ENCODE measurements at regions not wholly inside any gene's neighbourhood (a gene's known extent, or its start where the extent isn't known, plus 50 kb on each side); places are given as distances from the start of the nearest gene placed in this dataset.

DNA sequence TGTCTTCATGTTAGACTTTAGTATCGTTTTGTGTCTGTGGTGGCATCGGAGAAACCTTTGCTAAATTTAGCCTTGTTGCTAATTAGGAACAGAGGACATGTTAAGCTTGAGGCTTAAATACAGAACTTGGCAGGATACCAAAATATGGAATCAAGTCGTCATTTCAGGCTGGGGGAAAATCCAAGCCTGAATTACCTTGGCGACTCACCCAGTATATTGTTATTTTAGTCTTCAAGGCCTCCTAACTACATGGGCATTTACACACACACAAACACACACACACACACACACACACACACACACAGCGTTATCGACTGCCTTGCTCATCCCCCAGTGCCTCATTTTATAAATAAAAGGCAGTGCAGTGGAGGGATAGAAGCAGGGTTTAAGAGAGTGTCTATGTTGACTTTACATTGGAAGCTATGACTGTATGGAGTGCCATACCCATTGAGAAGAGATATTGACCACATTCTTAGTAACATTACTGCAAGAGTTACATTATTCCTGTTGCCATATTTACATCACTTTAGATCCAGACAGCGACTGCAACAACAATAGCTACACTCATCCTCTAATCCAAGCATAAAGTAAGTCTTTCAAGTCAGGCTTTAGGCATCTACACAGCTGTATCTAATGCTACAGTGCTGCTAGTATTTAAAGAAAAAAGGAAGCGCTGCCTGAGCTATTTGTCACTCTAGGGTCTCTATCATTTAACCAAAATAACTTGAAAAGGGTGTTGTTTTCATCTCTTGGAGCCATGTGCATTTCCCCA is 210.8 kb upstream of the SEMA6D start:
- DNase-seq, result peak; percentile 44 to 72 (median 70)

DNA sequence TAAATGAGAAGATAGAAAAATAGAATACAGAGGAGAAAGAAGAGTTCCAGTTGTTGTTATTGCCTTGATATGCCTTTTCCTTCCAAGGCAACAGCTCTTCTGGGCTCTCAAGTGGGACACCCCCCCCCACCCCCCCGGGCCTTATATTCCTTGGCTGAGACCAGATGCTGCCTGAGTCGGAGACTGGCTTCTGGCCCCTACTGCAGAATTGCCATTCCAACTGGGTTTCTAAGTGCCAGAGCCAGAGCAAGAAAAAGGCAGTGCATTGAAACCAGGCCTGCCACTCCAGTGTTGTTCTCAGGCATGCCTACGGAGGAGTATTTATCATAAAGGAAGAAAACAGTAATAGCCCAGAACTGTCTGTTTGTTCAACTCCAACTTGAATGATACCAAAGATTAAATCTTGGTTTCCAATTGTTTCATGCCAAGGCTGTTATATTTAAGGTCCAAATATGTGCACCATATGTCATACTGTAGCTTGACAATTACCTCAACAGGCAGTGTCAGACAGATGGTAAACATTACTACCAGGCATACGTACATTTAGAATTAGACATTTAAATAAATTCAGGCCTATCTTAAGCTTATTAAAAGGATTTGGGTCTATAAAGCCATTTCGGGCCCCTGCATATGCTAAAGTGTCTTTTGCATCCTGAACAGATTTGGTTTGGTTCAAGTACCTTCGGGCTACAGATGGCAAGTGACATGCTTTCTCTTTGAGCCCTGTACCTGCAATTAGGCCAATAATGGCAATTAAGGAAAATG is 209.9 kb upstream of the SEMA6D start:
- no peak for DNase-seq

DNA sequence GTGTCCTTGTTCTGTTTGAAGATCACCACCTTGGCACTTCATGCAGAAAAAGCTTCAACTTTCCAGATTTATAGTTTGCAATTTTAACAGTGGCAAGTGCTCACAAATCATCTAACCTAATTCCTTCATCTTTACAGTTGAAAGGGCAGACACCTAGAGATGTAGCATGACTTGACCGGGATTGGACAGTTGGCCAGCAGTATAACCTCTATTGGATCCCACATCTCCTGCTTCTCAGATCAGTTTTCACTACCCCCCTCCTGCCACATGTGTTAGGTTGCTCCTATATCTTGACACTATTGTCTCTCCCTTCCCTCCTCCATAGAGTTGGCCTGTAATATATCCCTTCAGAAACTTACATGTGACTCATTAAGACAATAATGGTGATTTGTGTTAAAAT is 206.0 kb upstream of the SEMA6D start:
- no peak for DNase-seq

DNA sequence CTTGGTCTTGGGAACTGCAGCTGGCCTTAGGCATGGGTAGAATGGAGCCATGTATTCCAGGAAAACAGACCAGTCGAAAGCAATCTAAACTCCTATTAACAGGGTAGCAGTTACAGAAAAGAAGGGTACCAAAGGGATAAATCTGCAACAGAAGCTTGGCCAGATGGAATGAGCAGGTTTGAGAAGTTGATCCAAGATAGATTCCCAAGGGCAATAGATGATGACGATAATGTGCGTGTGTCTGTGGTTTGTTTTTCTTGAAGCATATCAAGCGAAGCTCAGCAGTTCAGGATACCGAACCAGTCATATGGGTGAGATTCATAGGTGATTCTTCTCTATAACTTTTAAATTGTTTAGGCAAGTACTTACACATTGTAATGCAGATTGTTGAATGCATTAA is 203.8 kb upstream of the SEMA6D start:
- DNase-seq, result no peak

DNA sequence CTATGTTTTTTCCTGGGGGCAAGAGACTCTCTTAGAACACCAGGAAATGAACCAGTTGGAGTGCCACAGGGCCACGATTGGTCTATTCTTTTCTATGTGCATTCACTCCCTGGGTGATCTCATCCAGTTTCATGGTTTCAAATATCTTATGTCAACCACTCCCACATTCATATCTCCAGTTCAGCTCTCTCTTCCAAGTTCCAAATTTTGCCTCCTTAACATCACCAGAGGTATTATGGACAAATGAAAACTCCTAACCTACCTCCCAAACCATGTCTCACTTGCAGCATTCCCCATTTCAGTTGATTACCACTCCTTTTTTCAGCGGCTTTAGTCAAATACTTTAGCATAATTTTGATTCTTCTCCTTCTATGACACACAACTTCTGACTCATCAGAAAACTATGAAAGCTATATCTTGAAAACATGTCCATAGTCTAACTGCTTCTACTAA is 203.1 kb upstream of the SEMA6D start:
- DNase-seq, result peak in 1 of 3 donors; percentile 58

DNA sequence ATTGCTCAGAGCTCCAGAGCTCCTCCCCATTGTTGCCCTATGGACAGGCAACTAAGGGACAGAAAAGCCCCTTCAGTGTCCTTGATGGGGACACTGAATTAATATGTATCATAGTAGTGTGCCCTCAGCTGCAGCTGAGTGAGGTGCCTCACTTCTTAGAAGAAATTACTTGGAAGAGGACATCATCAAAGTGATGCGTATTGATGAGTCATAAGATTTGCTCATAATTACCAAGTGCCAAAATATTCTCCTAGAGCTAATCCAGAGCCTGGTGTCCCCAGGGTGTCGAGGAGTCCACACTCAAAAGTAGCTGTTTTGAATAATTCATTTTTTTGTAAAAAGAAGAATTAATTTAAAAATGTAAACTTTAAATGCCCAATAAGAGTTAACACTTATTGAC is 200.7 kb upstream of the SEMA6D start:
- no peak for DNase-seq

DNA sequence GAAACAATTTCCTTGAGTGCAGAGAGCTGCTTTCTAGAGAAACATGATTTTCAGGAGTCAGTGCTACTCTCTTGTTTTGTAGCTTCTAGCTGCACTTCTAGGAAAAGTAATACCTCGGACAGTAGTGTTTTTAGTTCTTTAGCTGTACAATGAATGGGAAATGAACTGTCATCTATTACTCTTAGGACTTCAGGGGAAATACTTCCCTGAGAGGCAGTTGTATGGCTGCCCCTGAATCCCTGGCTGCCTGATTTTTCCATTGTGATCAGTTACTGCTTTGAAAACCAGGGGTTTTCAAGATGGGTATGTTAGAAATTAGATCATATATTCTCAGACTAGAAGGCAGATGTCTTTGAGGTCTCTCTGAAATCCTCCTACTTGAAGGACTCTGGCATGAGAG is 200.3 kb upstream of the SEMA6D start:
- DNase-seq, result no peak

DNA sequence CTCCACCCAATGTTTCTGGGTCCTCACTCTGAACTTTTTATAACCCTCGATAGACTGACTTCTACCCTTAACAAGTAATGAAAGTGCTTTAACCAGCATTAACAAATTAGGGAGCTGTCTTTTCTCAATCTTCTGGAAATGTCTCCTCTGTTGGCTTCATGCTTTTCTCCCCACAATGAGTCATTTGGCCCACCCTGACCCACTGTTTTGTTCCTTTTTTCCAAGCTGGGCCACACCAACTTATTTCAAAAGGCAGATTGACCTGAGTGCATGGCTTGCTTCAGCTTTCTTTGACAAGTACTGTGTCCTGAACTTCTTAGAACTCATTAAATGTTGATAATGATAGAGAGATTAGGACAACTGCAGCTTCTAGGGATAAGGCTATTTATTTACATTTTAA is 199.6 kb upstream of the SEMA6D start:
- DNase-seq, result no peak

DNA sequence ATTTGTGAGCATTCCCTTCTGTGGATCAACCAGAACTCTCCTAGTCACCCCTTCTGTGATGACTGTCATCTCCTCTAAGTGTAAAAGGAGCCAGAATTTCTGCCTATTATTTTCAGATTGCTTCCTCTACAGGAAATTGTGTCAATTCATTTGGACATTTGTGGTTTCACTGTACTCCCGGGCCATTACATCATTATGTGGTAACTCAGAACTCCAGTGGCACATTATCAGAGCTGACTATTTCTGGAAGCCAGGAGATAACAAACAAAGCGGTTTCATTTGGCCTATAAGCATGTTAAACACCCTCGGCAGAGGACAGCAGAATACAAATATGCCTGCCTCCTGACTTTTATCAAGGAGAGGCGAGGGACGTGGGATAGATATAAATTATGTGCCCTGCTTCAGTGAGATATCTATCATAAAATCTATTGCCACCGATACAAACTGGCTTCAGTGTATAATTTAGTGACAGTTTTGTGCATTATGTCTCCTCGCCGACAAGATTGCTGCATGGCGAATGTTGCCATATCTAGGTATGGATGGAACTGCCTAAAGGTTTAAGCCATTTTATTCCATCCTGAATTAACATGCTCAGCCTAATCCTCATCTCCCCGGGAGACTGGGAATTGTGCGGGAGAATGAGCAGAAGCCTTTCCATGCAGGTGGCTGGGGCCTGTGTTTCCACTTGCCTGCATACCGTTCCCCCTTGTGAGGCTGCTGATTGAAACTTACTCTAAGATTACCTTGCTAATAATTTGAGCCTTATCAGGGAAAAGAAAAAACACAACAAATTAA is 193.4 kb upstream of the SEMA6D start:
- no peak for DNase-seq

DNA sequence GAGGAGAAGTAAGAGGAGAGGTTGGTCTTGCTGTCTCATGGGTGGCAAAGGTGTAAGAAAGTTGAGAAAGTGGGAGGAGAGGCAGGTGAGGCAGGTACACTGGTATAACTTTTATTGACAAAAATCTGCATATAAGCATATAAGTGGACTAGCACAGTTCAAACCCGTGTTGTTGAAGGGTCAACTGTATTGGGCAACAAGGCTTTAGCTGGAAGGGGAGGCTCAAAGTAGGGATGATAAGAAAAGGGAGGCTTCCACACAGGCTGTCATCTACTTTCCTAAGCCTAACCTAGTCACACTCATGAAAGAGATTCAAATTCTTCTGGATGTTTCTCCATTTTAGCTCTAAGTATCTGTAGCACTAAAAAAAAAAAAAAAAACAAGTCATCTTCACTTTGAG is 188.1 kb upstream of the SEMA6D start:
- DNase-seq, result no peak

DNA sequence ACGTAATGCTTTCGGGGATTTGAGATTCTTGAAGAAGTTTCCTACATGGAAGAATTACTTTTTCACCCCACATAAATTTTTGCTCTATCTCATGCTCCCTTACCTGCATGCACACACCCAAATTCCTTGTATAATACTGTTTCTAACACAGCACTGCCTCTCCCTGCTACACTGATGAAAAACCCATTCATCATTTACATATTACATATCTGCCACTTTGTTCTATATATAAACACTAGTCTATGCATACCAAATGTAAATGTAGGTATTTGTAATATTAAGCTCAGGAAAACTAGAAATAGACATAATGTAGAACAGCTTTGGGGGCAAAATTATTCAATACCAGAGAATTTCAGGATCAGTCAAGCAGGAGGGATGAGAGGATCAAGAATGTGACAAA is 182.6 kb upstream of the SEMA6D start:
- no peak for DNase-seq

DNA sequence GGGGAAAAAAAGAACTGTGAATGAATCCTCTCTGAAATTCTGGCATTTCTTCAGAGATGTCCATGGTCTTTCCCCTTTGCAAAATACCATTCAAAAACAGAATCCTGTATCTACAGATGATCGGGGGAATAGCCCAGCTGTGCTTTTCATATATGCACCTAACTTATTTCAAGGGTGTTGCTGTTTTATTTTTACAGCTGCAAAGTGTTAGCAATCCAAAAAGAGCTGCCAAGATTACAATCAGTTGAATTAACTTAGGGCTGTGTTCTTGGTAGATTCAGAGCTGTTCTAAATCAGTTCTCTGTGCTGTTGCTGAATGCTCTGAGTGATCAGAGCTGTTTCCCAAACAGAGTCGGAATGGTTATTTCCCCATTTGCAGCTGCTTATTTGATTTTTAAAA is 175.7 kb upstream of the SEMA6D start:
- DNase-seq, result peak; percentile 30 to 57 (median 46)

DNA sequence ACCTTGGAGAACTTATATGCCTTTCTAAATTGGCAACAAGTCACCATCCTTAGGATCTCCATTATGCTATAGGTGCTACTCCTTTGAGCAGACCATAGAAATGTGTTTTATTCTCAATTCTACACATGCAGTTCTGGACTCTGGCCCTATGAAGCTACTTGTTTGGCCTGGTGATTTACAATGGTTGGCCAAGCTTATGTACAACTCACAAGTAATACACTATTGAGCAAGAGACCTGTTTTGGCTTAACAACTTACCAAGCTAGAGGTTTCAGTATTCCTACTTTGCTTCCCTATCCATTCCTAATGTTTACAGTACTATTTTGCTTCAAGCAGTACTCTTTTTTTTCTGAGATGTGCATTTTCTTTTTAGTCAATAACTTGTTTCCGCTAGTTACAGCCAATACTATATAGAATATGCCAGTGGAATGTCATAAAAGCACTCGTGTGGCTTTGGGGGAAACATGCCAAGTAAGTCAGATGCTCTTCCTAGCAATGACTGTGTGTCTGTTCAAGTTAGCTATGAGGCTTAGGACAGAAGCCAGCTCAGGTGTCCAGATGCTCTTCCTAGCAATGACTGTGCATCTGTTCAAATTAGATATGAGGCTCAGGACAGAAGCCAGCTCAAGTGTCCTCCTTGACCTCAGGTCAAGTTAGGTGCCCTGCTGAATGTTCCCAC is 174.9 kb upstream of the SEMA6D start:
- peak in 2 of 3 donors; percentile 68 to 81 for DNase-seq

DNA sequence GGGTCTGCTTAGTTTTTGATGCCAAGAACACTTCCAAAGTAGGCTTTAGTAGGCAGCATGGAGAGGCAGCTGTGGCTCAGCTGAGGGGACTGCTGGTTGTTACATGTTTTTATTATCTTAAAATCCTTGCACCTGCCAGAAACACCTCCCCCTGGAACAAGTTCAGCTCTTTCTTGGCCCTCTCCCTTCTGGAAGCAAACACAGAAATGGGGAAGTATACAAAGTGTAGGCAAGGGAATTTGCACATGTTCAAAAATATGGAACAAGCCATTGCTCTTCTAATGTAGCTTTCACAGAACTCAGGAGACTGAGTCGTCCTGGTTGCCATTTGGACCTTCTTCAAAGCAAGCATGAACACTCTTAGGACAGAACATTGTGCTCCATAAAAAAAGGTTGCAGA is 169.1 kb upstream of the SEMA6D start:
- DNase-seq, result peak; percentile 46 to 88 (median 70)

DNA sequence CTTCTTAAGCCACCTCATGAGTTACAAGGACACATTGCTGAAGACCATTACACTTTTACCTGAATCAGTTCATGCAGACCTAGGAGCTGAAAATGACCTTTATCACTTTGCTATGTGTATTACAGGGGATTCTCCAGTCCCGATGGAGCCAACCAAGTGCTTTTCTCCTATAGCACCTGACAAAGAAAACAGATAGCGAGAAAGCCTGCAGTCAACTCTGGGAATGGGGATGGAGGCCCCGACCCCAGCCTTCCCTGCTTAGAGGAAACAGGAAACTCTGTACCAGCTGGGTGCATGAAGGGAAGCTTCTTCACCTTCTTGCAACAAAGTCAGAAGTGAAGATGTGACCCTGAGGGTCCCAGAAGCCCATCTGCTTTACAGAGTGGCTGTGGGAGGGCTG is 168.3 kb upstream of the SEMA6D start:
- DNase-seq, result peak in 1 of 3 donors; percentile 25

DNA sequence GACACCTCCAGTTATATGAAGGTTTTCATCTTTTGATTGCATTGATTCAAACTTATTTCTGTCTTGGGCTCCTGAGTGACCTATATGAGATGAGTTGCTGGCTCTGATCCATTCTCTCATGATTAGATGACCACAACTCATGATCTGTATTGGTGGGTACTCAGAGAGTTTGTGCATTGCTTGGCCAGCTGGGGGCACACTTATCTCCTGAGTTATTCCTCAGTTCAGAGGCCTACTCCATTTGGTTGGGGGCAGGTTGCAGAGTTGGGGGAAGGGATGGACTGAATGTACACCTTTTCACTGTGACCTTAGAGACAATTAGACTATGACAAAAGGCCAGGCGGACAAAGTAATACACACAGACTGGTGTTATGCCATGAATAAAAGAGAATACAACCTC is 166.2 kb upstream of the SEMA6D start:
- DNase-seq, result no peak

DNA sequence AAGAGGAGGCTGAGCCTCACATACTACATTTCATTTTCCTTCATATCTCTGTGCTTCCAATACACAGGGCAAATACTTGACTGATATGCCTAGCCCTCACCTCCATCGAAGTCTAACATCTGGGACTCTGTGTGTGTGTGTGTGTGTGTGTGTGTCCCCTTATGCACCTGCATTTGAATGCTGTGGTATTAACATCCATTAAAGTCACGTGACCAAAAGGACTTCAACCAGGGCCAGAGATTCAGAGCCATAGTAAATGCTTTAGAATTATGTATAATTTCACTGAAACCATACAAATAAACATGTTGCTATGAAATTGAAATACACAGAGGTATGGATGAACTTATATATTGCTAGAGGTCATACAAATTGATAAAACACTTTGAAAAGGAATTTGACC is 165.8 kb upstream of the SEMA6D start:
- DNase-seq, result no peak

DNA sequence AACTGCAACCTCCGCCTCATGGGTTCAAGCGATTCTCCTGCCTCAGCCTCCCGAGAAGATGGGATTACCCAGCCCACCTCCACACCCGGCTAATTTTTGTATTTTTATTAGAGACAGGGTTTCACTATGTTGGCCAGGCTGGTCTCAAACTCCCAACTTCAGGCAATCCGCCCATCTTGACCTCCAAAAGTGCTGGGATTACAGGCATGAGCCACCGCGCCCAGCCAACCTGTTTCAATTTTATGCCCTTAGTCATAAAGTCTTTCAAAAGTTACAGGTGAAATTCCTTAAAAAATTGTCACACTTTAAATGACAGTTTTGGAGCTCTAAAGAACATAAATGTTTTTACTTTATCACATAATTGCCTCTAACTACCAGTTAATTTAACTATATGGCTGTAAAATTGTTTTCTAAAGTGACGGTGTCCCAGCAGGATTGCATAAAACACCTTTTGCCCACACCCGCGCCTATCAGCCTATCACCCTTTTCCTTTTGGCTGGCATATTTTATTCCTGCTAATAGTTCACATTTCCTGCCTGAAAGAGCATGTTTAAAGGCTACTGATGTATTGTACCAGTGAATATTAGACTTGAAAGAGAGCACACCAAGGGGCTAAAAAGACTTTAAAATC is 164.2 kb upstream of the SEMA6D start:
- DNase-seq, result no peak

DNA sequence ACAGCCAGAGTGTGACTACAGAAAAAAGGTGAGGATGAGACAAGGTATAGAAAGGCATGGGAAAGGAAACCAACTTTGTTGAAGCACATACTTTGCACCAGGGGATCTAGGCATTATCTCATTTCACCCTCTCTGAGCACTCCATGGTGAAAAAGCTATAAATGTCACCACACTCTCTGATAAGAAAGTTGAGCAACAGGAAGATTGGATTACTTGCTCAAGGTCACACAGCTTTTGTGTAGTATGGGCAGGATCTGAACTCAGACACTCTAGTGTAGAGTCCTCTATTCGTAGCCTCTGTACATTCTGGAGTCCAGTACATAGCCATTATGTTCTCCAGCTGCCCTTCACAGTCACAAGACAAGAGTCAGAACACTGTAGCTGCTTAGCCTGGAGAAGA is 163.4 kb upstream of the SEMA6D start:
- no peak for DNase-seq

DNA sequence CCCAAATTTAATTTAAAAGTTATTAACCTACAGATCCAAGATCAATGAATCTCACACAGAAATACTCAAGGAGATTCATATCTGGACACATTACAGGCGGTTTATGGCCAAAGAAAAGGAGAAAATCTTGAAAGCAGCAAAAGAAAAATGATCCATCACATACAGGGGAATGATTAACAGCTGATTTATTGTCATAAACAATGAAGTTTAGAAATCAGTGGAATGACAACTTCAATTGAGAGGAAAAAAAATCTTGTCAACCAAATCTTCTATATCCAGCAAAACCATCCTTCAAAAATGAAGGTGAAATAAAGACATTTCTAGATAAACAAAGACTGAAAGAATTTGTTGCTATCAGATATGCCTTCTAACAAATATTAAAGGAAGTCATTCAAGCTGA is 156.2 kb upstream of the SEMA6D start:
- DNase-seq, result no peak

DNA sequence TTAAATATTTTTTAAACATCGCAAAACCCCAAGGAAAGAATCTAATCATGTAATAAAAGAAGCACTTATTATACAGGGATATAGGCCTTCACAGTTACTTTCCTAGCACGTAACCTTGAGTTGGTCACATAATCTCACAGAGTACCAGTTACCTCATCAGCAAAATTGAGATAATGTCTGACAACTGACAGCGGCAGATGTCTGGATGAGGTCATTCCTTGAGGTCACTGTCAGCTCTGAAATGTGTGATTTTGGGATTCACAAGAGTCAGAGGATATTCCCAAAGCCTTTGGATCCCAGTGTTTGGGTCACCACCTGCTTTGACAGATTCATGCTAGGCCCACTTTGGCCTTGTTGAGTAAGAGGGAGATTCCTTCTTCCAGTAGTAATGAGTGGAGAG is 151.4 kb upstream of the SEMA6D start:
- DNase-seq, result no peak

DNA sequence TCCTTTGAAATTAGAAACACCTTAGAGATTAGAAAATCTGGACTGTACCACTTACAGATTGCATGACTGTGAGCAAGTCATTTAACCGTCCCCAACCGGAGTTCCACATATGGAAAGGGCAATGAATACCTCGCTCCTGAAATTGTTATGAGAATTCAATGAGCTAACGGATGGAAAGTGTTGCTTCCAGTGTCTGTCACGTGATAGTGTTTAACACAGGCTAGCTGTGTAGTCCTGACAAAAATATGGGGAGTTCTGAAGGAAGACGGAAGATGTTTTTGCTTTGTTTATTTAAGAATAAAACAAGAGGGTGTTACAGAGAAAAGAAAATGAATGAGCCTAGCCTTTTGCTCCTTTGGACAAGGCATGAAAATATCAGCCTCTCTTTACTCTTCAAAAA is 150.7 kb upstream of the SEMA6D start:
- DNase-seq, result no peak
